ENCODE measurements at regions not wholly inside any gene's neighbourhood (a gene's known extent, or its start where the extent isn't known, plus 50 kb on each side); places are given as distances from the start of the nearest gene placed in this dataset.

- TF ChIP-seq POLR2A (IDR thresholded peaks at IDR 0.05) (no peak), CTCF (IDR thresholded peaks at IDR 0.05) (no peak)
These were observed 202.8 kb upstream of the CXCL12 start for GRCh38 chr10:44587488-44588318.
